K562 (cell line): ENCODE measurements at regions not wholly inside any gene's neighbourhood (a gene's known extent, or its start where the extent isn't known, plus 50 kb on each side); places are given as distances from the start of the nearest gene placed in this dataset.
A peak's percentile ranks its signal among the peaks of the same experiment; 100 is the strongest.

Source experiments
- ATAC-seq: fragments of 200-7000 bp; cut with Tn5 transposase; 3 replicates; pipeline ENCODE4 v1.9.1; 2020; ENCODE audit warnings: moderate library complexity
- BruUV-seq: library from RNA; stranded (reverse); fragments of 400-500 nt; replicated peaks from 2 replicates; lab custom pipeline; 2021; lab: Mats Ljungman, UMichigan
- CTCF ChIA-PET: fragments of 300-600 bp; formaldehyde crosslinking; extraction: SDS; loops from one replicate; lab custom pipeline; 2021; ENCODE audit warnings: low intra/inter-chr PET ratio; lab: Yijun Ruan, JAX
- POLR2A ChIA-PET: fragments of 300-600, 350-650 bp; sonication (Branson Sonifier 250); formaldehyde crosslinking; extraction: SDS; loops from one replicate; lab custom pipeline; 2021; ENCODE audit warnings: antibody characterized with exemption, inconsistent platforms; lab: Yijun Ruan, JAX
- DNase-seq, 4 experiments: peaks; one replicate each; pipeline versions ENCODE4 v3.0.0 to v3.0.0-alpha.2; 2011 to 2018; ENCODE audit warnings: low spot score in 3 of 4, mixed read lengths in 3 of 4; ENCODE audit errors: extremely low read depth in 1 of 4
- FAIRE-seq: peaks from 2 replicates; lab custom pipeline; 2011; peaks lifted over from hg19 to GRCh38; lab: Jason Lieb, UNC
- H2AFZ ChIP-seq: 2 replicates; pipeline ENCODE4 v1.6.0; 2011; ENCODE audit warnings: low read depth, low read length, control low read depth, inconsistent platforms
- H3K27ac ChIP-seq: fragments of 200-600 bp; 3 replicates; pipeline ENCODE4 v1.8.0; 2011; ENCODE audit warnings: low read depth, mild to moderate bottlenecking, control low read depth, inconsistent platforms, low read length, moderate library complexity, mixed read lengths; ENCODE audit errors: extremely low read depth
- H3K27me3 ChIP-seq, 2 experiments: fragments of 300-600 bp in 1 of 2; 2 replicates in 1 of 2; 3 replicates in 1 of 2; pipeline versions ENCODE4 v1.6.0 to v1.8.0; 2011; ENCODE audit warnings: inconsistent platforms in 2 of 2, low read length in 2 of 2, mild to moderate bottlenecking in 1 of 2, mixed read lengths in 1 of 2, moderate library complexity in 1 of 2; ENCODE audit not compliant: control insufficient read depth in 2 of 2, insufficient read depth in 2 of 2
- H3K36me3 ChIP-seq: fragments of 300-600 bp; 3 replicates; pipeline ENCODE4 v1.8.0; 2011; ENCODE audit warnings: mild to moderate bottlenecking, low read length, inconsistent platforms; ENCODE audit not compliant: control insufficient read depth, insufficient read depth
- H3K4me1 ChIP-seq, 2 experiments: fragments of 200-600 bp in 1 of 2; replicated peaks in 1 of 2; 2 replicates in 1 of 2; 3 replicates in 1 of 2; pipeline versions ENCODE4 v1.5.1 to v1.8.0; 2011; ENCODE audit warnings: inconsistent platforms in 2 of 2, low read length in 2 of 2, mild to moderate bottlenecking in 1 of 2, mixed read lengths in 1 of 2, moderate library complexity in 1 of 2; ENCODE audit not compliant: control insufficient read depth in 2 of 2, insufficient read depth in 2 of 2
- H3K4me2 ChIP-seq: 2 replicates; pipeline ENCODE4 v1.6.1; 2011; ENCODE audit warnings: low read length, control low read depth, inconsistent platforms, mixed read lengths; ENCODE audit not compliant: insufficient read depth
- H3K4me3 ChIP-seq: fragments of 200-600 bp; sonication (generic), shearing (Covaris generic); 2 replicates; pipeline ENCODE4 v1.5.1; 2016; ENCODE audit warnings: control low read depth, inconsistent platforms
- H3K79me2 ChIP-seq: fragments of 200-600 bp; 3 replicates; pipeline ENCODE4 v1.8.0; 2011; ENCODE audit warnings: low read length, inconsistent platforms; ENCODE audit not compliant: control insufficient read depth, insufficient read depth
- H3K9ac ChIP-seq, 2 experiments: 2 replicates each; pipeline versions ENCODE4 v1.6.0 to v1.6.1; 2011; ENCODE audit warnings: low read depth in 2 of 2, low read length in 2 of 2, control low read depth in 1 of 2, inconsistent platforms in 1 of 2, mild to moderate bottlenecking in 1 of 2, mixed read lengths in 1 of 2; ENCODE audit not compliant: insufficient read depth in 1 of 2
- H3K9me1 ChIP-seq: one replicate; pipeline ENCODE4 v1.6.0; 2011; ENCODE audit warnings: inconsistent platforms, mild to moderate bottlenecking, low read length, moderate library complexity; ENCODE audit not compliant: control insufficient read depth, insufficient read depth
- H3K9me3 ChIP-seq: replicated peaks from 2 replicates; pipeline ENCODE4 v1.5.1; 2011; ENCODE audit warnings: low read depth, low read length, inconsistent platforms; ENCODE audit not compliant: control insufficient read depth, insufficient read depth
- H4K20me1 ChIP-seq: replicated peaks from 2 replicates; pipeline ENCODE4 v1.6.1; 2011; ENCODE audit warnings: low read length, inconsistent platforms, mixed read lengths; ENCODE audit not compliant: control insufficient read depth, insufficient read depth
- ATF4 ChIP-seq: fragments of 450-650 bp; formaldehyde crosslinking; IDR thresholded peaks from 2 replicates; pipeline ENCODE4 v1.4.0; 2022; ENCODE audit warnings: mild to moderate bottlenecking, moderate library complexity
- DPF2 ChIP-seq: fragments of 450-650 bp; IDR thresholded peaks from 2 replicates; pipeline ENCODE4 v1.6.1; 2016
- EHMT2 ChIP-seq: fragments of 450-650 bp; IDR thresholded peaks from 2 replicates; pipeline ENCODE4 v1.6.1; 2018; ENCODE audit warnings: antibody characterized with exemption
- GATA2 ChIP-seq: sonication (generic); formaldehyde crosslinking; IDR thresholded peaks from 2 replicates; pipeline ENCODE4 v1.4.0; 2020; ENCODE audit warnings: mild to moderate bottlenecking, missing genetic modification reagents
- HMG20B ChIP-seq: fragments of 250-450 bp; sonication (Bioruptor Pico); IDR thresholded peaks from 2 replicates; pipeline ENCODE4 v1.5.0; 2021; ENCODE audit warnings: mild to moderate bottlenecking
- HNRNPL ChIP-seq: fragments of 200-400 bp; formaldehyde crosslinking; IDR thresholded peaks from 2 replicates; pipeline ENCODE4 v1.6.1; 2017; ENCODE audit warnings: low read depth, mild to moderate bottlenecking, low read length
- MTA2 ChIP-seq: fragments of 450-650 bp; IDR thresholded peaks from 2 replicates; pipeline ENCODE4 v1.6.1; 2016; ENCODE audit warnings: low read depth
- POLR2A ChIP-seq: fragments of 450-650 bp; conservative IDR thresholded peaks from 2 replicates; pipeline ENCODE4 v1.6.1; 2016
- THRB ChIP-seq: fragments of 450-650 bp; formaldehyde crosslinking; conservative IDR thresholded peaks from 2 replicates; pipeline ENCODE4 v1.4.0; 2022; ENCODE audit warnings: mild to moderate bottlenecking, missing genetic modification characterization
- TRIM28 ChIP-seq: fragments of 450-650 bp; IDR thresholded peaks from 2 replicates; pipeline ENCODE4 v1.6.1; 2017
- XRCC3 ChIP-seq: fragments of 450-650 bp; IDR thresholded peaks from 2 replicates; pipeline ENCODE4 v1.6.1; 2017; ENCODE audit warnings: mild to moderate bottlenecking, moderate library complexity
- XRCC5 ChIP-seq: fragments of 200-400 bp; formaldehyde crosslinking; IDR thresholded peaks from 2 replicates; pipeline ENCODE4 v1.6.1; 2017; ENCODE audit warnings: low read depth, mild to moderate bottlenecking, low read length
- ZNF316 ChIP-seq: fragments of 450-650 bp; IDR thresholded peaks from 2 replicates; pipeline ENCODE4 v1.6.1; 2016
- ZNF318 ChIP-seq, 2 experiments: fragments of 450-650 bp; IDR thresholded peaks; 2 replicates each; pipeline ENCODE4 v1.6.1; 2016; ENCODE audit warnings: mild to moderate bottlenecking in 2 of 2, borderline replicate concordance in 1 of 2, low read depth in 1 of 2, moderate library complexity in 1 of 2
- ZNF507 ChIP-seq: conservative IDR thresholded peaks from 2 replicates; pipeline ENCODE4 v1.6.1; 2017; ENCODE audit warnings: missing genetic modification characterization, missing compliant biosample characterization
- WGBS: fragments of 100-300 bp; shearing (Covaris generic); methylation state at CpG from one replicate; pipeline ENCODE4 v1.1.6; 2016; ENCODE audit warnings: low coverage, mixed read lengths; ENCODE audit not compliant: insufficient coverage; ENCODE audit errors: missing lambda C conversion rate; 5-methylcytosine and 5-hydroxymethylcytosine counted together
- in situ Hi-C: fragments of 300-500 bp; cut with MboI; formaldehyde crosslinking; loops from 4 replicates; pipeline ENCODE4 v1.15.0; 2018; ENCODE audit warnings: inconsistent platforms, mixed read lengths
- intact Hi-C: fragments of 100-400 bp; cut with micrococcal nuclease; formaldehyde crosslinking; loops from 2 replicates; pipeline ENCODE4 v1.14.2; 2022

GRCh38 chr20:55103188-55103587, 627.8 kb downstream of the DOK5 start:
- FAIRE-seq, result peak; percentile 88
- H3K4me2 ChIP-seq, result no peak overlapping the region; the same call in 1 of the 2 replicates
- intact Hi-C loops, result no loop called here
- in situ Hi-C loops, result no loop called here
- DNase-seq, result peak; percentile 76 to 88 (median 79)
- ChIA-PET CTCF (no interaction called here), POLR2A (interaction anchor here (1.1 kb wide), 1 partner anchor 9 kb away, joined by 6 read pairs; no protein-coding TSS in a partner anchor)
- no peaks in the 10 kb centered on the region for H3K9me1 ChIP-seq
- BruUV-seq, result no TSS peak
- H3K4me1 ChIP-seq, result peaks cover 6 to 17% of the 10 kb centered on the region in 2 experiments
- H3K27ac ChIP-seq, result peak overlapping the region; percentile 72
- no peak overlapping the region for H3K4me3 ChIP-seq
- no peaks in the 10 kb centered on the region for H3K79me2 ChIP-seq
- peak; percentile 92 for ATAC-seq
- no peaks in the 10 kb centered on the region for H3K27me3 ChIP-seq
- peaks cover 23% of the 10 kb centered on the region for H3K9me3 ChIP-seq
- H3K36me3 ChIP-seq, result peaks cover 6% of the 10 kb centered on the region; the same call in 1 of the 3 replicates
- 0% methylated on average over 2 of the region's 2 CpGs for WGBS
- H2AFZ ChIP-seq, result peak overlapping the region; percentile 93
- no peaks in the 10 kb centered on the region for H4K20me1 ChIP-seq
- peak overlapping the region in 1 of 2 experiments; percentile 21; a peak in 1 of 4 replicates for H3K9ac ChIP-seq
- TF ChIP-seq ZNF316, result peak; percentile 38
- peak; percentile 84 for TF ChIP-seq MTA2
- peak; percentile 95 for TF ChIP-seq DPF2
- peak; percentile 56; the same call in 1 of the 2 replicates for TF ChIP-seq ATF4
- no peak for TF ChIP-seq HNRNPL
- peak; percentile 79; the same call in 1 of the 2 replicates for TF ChIP-seq TRIM28
- TF ChIP-seq XRCC3, result 0 out of 2 replicates have a peak, but pooled peaks have one; percentile 27
- TF ChIP-seq GATA2 (CRISPR knock-in tag), result peak; percentile 78
- no peak for TF ChIP-seq ZNF318 (IDR thresholded peaks at IDR 0.05; ENCODE audit: borderline replicate concordance in 1 of 2, low read depth in 1 of 2)
- no peak for TF ChIP-seq HMG20B (CRISPR knock-in tag)
- TF ChIP-seq EHMT2, result no peak
- no peak for TF ChIP-seq XRCC5
- TF ChIP-seq ZNF507 (tag), result no peak
- no peak for TF ChIP-seq POLR2A
- TF ChIP-seq THRB (CRISPR knock-in tag), result no peak
